SH-SY5Y (cell line): ENCODE measurements at regions not wholly inside any gene's neighbourhood (a gene's known extent, or its start where the extent isn't known, plus 50 kb on each side); places are given as distances from the start of the nearest gene placed in this dataset.

ENCODE experiments used
- GATA2 ChIP-seq: IDR thresholded peaks from 2 replicates; pipeline ENCODE4 v1.6.1; 2011; ENCODE audit warnings: mild to moderate bottlenecking, low read depth, low read length
- GATA3 ChIP-seq: IDR thresholded peaks from 2 replicates; pipeline ENCODE4 v1.6.1; 2011; ENCODE audit warnings: low read depth, mild to moderate bottlenecking, low read length, moderate library complexity

- no peak for TF ChIP-seq GATA2
- TF ChIP-seq GATA3, result no peak
Observed at GRCh38 chr12:22986997-22987396, 362.0 kb downstream of the ETNK1 start.
